ENCODE measurements at regions not wholly inside any gene's neighbourhood (a gene's known extent, or its start where the extent isn't known, plus 50 kb on each side); places are given as distances from the start of the nearest gene placed in this dataset.

- no peak for DNase-seq (ENCODE audit: low read depth in 2 of 2)
Measured at GRCh38 chr22:34159491-34159890, 239.2 kb upstream of the LARGE1 start.

- no peak for DNase-seq (ENCODE audit: low read depth in 2 of 2)
Measured at GRCh38 chr22:34160141-34160783, 240.0 kb upstream of the LARGE1 start.

- DNase-seq (ENCODE audit: low read depth in 2 of 2) = no peak
Measured at GRCh38 chr22:34161431-34162123, 241.3 kb upstream of the LARGE1 start.

- no peak for DNase-seq (ENCODE audit: low read depth in 2 of 2)
Measured at GRCh38 chr22:34198976-34199375, 278.7 kb upstream of the LARGE1 start.

GRCh38 chr22:34210301-34210700 is 290.0 kb upstream of the LARGE1 start:
- no peak for DNase-seq (ENCODE audit: low read depth in 2 of 2)

- no peak for DNase-seq (ENCODE audit: low read depth in 2 of 2)
Measured at GRCh38 chr22:34214372-34214771, 294.1 kb upstream of the LARGE1 start.

- no peak for DNase-seq (ENCODE audit: low read depth in 2 of 2)
Measured at GRCh38 chr22:34225278-34225677, 305.0 kb upstream of the LARGE1 start.

GRCh38 chr22:34236527-34236926 is 316.3 kb upstream of the LARGE1 start:
- DNase-seq (ENCODE audit: low read depth in 2 of 2) = no peak

- DNase-seq (ENCODE audit: low read depth in 2 of 2) = no peak
Measured at GRCh38 chr22:34239421-34239820, 319.1 kb upstream of the LARGE1 start.

- no peak for DNase-seq (ENCODE audit: low read depth in 2 of 2)
Measured at GRCh38 chr22:34243023-34243422, 322.7 kb upstream of the LARGE1 start.

GRCh38 chr22:34255042-34255441 is 334.8 kb upstream of the LARGE1 start:
- DNase-seq (ENCODE audit: low read depth in 2 of 2) = no peak

GRCh38 chr22:34278121-34278520 is 357.8 kb upstream of the LARGE1 start:
- DNase-seq (ENCODE audit: low read depth in 2 of 2) = no peak

GRCh38 chr22:34281738-34282137 is 361.5 kb upstream of the LARGE1 start:
- no peak for DNase-seq (ENCODE audit: low read depth in 2 of 2)

- DNase-seq (ENCODE audit: low read depth in 2 of 2) = no peak
Measured at GRCh38 chr22:34283844-34284243, 363.6 kb upstream of the LARGE1 start.

- no peak for DNase-seq (ENCODE audit: low read depth in 2 of 2)
Measured at GRCh38 chr22:34293324-34293723, 373.0 kb upstream of the LARGE1 start.

- DNase-seq (ENCODE audit: low read depth in 2 of 2) = no peak
Measured at GRCh38 chr22:34294476-34294875, 374.2 kb upstream of the LARGE1 start.

GRCh38 chr22:34294986-34295385 is 374.7 kb upstream of the LARGE1 start:
- no peak for DNase-seq (ENCODE audit: low read depth in 2 of 2)

GRCh38 chr22:34296461-34296860 is 376.2 kb upstream of the LARGE1 start:
- DNase-seq (ENCODE audit: low read depth in 2 of 2) = no peak

GRCh38 chr22:34297536-34298120 is 377.4 kb upstream of the LARGE1 start:
- no peak for DNase-seq (ENCODE audit: low read depth in 2 of 2)

GRCh38 chr22:34299496-34299895 is 379.2 kb upstream of the LARGE1 start:
- no peak for DNase-seq (ENCODE audit: low read depth in 2 of 2)

- no peak for DNase-seq (ENCODE audit: low read depth in 2 of 2)
Measured at GRCh38 chr22:34301569-34301968, 381.3 kb upstream of the LARGE1 start.

GRCh38 chr22:34303656-34304055 is 383.4 kb upstream of the LARGE1 start:
- DNase-seq (ENCODE audit: low read depth in 2 of 2) = no peak

GRCh38 chr22:34306361-34306760 is 386.1 kb upstream of the LARGE1 start:
- DNase-seq (ENCODE audit: low read depth in 2 of 2) = no peak

All from activated CD4-positive, alpha-beta T cell treated with anti-CD3 and anti-CD28 coated beads for 24 hours (primary cell).